CD14-positive monocyte (primary cell): ENCODE measurements at regions not wholly inside any gene's neighbourhood (a gene's known extent, or its start where the extent isn't known, plus 50 kb on each side); places are given as distances from the start of the nearest gene placed in this dataset.

Experiments
- DNase-seq, 3 donors: peaks; one replicate each; pipeline ENCODE4 v3.0.0-alpha.2; 2011 to 2022
- H2AFZ ChIP-seq: 2 replicates; pipeline ENCODE4 v1.6.0; 2012; ENCODE audit warnings: mild to moderate bottlenecking, low read depth, low read length, inconsistent platforms; ENCODE audit not compliant: insufficient read depth, poor library complexity, severe bottlenecking
- H3K27ac ChIP-seq, 2 donors: 1 replicate in 1 of 2; 2 replicates in 1 of 2; pipeline ENCODE4 v1.5.1; 2012 to 2013; ENCODE audit warnings: low read length in 2 of 2, control low read depth in 1 of 2, inconsistent platforms in 1 of 2, low read depth in 1 of 2, mild to moderate bottlenecking in 1 of 2
- H3K27me3 ChIP-seq, 2 donors: one replicate each; pipeline versions ENCODE4 v1.6.0 to v1.6.1; 2011 to 2013; ENCODE audit warnings: low read length in 2 of 2; ENCODE audit not compliant: control insufficient read depth in 2 of 2, insufficient read depth in 2 of 2
- H3K36me3 ChIP-seq, 2 donors: replicated peaks in 1 of 2; 1 replicate in 1 of 2; 2 replicates in 1 of 2; pipeline versions ENCODE4 v1.5.1 to v1.6.1; 2012 to 2013; ENCODE audit warnings: low read length in 2 of 2, control low read depth in 1 of 2, inconsistent platforms in 1 of 2, mild to moderate bottlenecking in 1 of 2; ENCODE audit not compliant: insufficient read depth in 2 of 2, control insufficient read depth in 1 of 2
- H3K4me1 ChIP-seq, 2 donors: 1 replicate in 1 of 2; 2 replicates in 1 of 2; pipeline versions ENCODE4 v1.5.1 to v1.6.1; 2012 to 2013; ENCODE audit warnings: low read length in 2 of 2, control low read depth in 1 of 2, inconsistent platforms in 1 of 2, mild to moderate bottlenecking in 1 of 2, moderate library complexity in 1 of 2; ENCODE audit not compliant: insufficient read depth in 2 of 2, control insufficient read depth in 1 of 2
- H3K4me2 ChIP-seq: replicated peaks from 2 replicates; pipeline ENCODE3; 2012; ENCODE audit warnings: low read length, moderate library complexity, mild to moderate bottlenecking; ENCODE audit not compliant: poor library complexity, severe bottlenecking; ENCODE audit errors: extremely low read depth
- H3K4me3 ChIP-seq, 3 experiments: fragments of 200-600 bp in 1 of 3; sonication (generic) in 1 of 3; replicated peaks in 1 of 3; 1 replicate in 2 of 3; 2 replicates in 1 of 3; pipeline ENCODE4 v1.5.1; 2011 to 2013; ENCODE audit warnings: low read length in 3 of 3, mild to moderate bottlenecking in 3 of 3, control low read depth in 2 of 3, low read depth in 2 of 3, inconsistent platforms in 1 of 3, moderate library complexity in 1 of 3
- H3K79me2 ChIP-seq: 2 replicates; pipeline ENCODE4 v1.6.0; 2012; ENCODE audit warnings: mild to moderate bottlenecking, control low read depth, inconsistent platforms, low read length, moderate library complexity; ENCODE audit not compliant: insufficient read depth
- H3K9ac ChIP-seq: 2 replicates; pipeline ENCODE4 v1.6.0; 2017; ENCODE audit warnings: low read length, mild to moderate bottlenecking; ENCODE audit not compliant: insufficient read depth, poor library complexity, severe bottlenecking
- H3K9me3 ChIP-seq, 2 donors: replicated peaks in 1 of 2; 1 replicate in 1 of 2; 2 replicates in 1 of 2; pipeline versions ENCODE4 v1.5.1 to v1.6.1; 2012 to 2013; ENCODE audit warnings: low read length in 2 of 2, control low read depth in 1 of 2; ENCODE audit not compliant: control insufficient read depth in 1 of 2, insufficient read depth in 1 of 2
- H4K20me1 ChIP-seq: 2 replicates; pipeline ENCODE4 v1.6.0; 2012; ENCODE audit warnings: mild to moderate bottlenecking, low read length, control low read depth, moderate library complexity; ENCODE audit not compliant: insufficient read depth
- H3K27ac Mint-ChIP-seq, 7 donors: one replicate each; pipeline ENCODE4 v1.8.0; 2020; ENCODE audit warnings: mild to moderate bottlenecking in 7 of 7, mixed read lengths in 7 of 7, moderate library complexity in 6 of 7, inconsistent platforms in 2 of 7
- H3K27me3 Mint-ChIP-seq, 3 donors: one replicate each; pipeline ENCODE4 v1.8.0; 2021 to 2022; ENCODE audit warnings: low read depth in 3 of 3, mild to moderate bottlenecking in 3 of 3, mixed read lengths in 3 of 3, moderate library complexity in 3 of 3, inconsistent platforms in 1 of 3
- H3K36me3 Mint-ChIP-seq, 2 donors: one replicate each; pipeline ENCODE4 v1.8.0; 2020; ENCODE audit warnings: mixed read lengths in 2 of 2, inconsistent platforms in 1 of 2, mild to moderate bottlenecking in 1 of 2
- H3K4me1 Mint-ChIP-seq: one replicate; pipeline ENCODE4 v1.8.0; 2020; ENCODE audit warnings: mild to moderate bottlenecking, mixed read lengths
- H3K4me3 Mint-ChIP-seq, 2 donors: one replicate each; pipeline ENCODE4 v1.8.0; 2020; ENCODE audit warnings: mild to moderate bottlenecking in 2 of 2, mixed read lengths in 2 of 2, moderate library complexity in 1 of 2
- H3K9me3 Mint-ChIP-seq, 7 donors: one replicate each; pipeline ENCODE4 v1.8.0; 2020 to 2022; ENCODE audit warnings: mixed read lengths in 7 of 7, mild to moderate bottlenecking in 6 of 7, moderate library complexity in 6 of 7, inconsistent platforms in 2 of 7
- WGBS: methylation state at CpG from one replicate; pipeline ENCODE4 v1.1.5; 2013; ENCODE audit warnings: missing lambda C conversion rate; ENCODE audit not compliant: insufficient coverage; 5-methylcytosine and 5-hydroxymethylcytosine counted together
- intact Hi-C, 2 donors: fragments of 100-400 bp; cut with micrococcal nuclease; formaldehyde crosslinking; loops; one replicate each; pipeline versions ENCODE4 v1.15.0 to v1.15.1; 2023
- TF ChIP-seq, protein P1 (sequence below): fragments of 200-600 bp; IDR thresholded peaks from one replicate; pipeline ENCODE4 v1.8.0; 2022; ENCODE audit warnings: antibody characterized with exemption, mild to moderate bottlenecking

DNA sequence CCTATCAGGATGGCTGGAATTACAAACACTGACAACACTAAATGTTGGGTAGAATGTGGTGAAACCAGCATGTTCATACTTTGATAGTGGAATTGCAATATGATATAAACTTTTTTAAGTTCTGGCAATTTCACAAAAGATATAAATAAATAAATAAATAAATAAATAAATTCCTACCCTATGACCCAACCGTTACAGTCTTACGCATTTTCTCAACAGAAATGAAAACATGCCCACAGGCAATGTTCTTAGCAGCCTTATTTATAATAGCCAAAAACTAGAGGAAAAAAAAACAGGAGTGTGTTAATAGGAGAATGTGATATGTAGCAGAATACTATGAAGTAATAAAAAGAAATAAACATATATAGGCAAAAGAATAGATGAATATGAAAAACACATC lies 318.9 kb downstream of the IPMK start:
- TF ChIP-seq, protein P1, sequence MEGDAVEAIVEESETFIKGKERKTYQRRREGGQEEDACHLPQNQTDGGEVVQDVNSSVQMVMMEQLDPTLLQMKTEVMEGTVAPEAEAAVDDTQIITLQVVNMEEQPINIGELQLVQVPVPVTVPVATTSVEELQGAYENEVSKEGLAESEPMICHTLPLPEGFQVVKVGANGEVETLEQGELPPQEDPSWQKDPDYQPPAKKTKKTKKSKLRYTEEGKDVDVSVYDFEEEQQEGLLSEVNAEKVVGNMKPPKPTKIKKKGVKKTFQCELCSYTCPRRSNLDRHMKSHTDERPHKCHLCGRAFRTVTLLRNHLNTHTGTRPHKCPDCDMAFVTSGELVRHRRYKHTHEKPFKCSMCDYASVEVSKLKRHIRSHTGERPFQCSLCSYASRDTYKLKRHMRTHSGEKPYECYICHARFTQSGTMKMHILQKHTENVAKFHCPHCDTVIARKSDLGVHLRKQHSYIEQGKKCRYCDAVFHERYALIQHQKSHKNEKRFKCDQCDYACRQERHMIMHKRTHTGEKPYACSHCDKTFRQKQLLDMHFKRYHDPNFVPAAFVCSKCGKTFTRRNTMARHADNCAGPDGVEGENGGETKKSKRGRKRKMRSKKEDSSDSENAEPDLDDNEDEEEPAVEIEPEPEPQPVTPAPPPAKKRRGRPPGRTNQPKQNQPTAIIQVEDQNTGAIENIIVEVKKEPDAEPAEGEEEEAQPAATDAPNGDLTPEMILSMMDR = no peak
- no CpG with 5 or more reads among the region's 2 CpGs for WGBS

DNA sequence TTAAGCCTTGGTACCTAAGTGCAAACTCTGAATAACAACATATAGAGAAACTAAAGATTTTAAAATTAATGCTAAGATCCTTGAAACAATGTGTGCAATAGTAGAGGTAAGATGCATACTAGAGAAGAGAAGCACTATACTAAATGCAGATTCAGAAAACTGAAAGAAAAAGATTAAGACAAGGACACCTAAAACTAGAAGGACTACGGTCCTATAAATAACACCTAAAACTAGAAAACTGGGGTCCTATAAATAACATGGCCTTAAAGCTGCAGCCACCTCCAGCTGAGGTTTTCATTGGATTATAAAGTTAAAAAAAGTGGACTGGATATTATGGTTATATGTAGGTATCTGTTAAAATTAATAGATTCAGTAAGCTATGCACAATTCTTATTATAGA lies 320.9 kb downstream of the IPMK start:
- DNase-seq = no peak
- Histone ChIP-seq H3K9ac (no peak overlapping the region), H3K36me3 (no peaks in the 10 kb centered on the region), H4K20me1 (no peaks in the 10 kb centered on the region), H3K79me2 (no peaks in the 10 kb centered on the region), H3K9me3 (no peaks in the 10 kb centered on the region), H2AFZ (no peak overlapping the region), H3K27me3 (no peaks in the 10 kb centered on the region), H3K27ac (no peak overlapping the region), H3K4me3 (no peak overlapping the region), H3K4me2 (no peak overlapping the region), H3K4me1 (no peaks in the 10 kb centered on the region)
- no CpG with 5 or more reads among the region's 1 CpG for WGBS
- no peaks in the 10 kb centered on the region for H3K9me3 Mint-ChIP-seq
- intact Hi-C loops = no loop called here
- H3K4me1 Mint-ChIP-seq = no peaks in the 10 kb centered on the region
- peaks cover 0 to 2% (median 0%) of the 10 kb centered on the region in 3 donors for H3K27me3 Mint-ChIP-seq
- no peaks in the 10 kb centered on the region for H3K36me3 Mint-ChIP-seq
- no peak overlapping the region for H3K27ac Mint-ChIP-seq
- TF ChIP-seq, protein P1 = no peak
- no peak overlapping the region for H3K4me3 Mint-ChIP-seq

More for the DNA sequence above, 318.9 kb downstream of the IPMK start:
- peaks cover 0 to 2% (median 0%) of the 10 kb centered on the region in 3 donors for H3K27me3 Mint-ChIP-seq
- Histone ChIP-seq H3K27me3 (no peaks in the 10 kb centered on the region), H3K79me2 (no peaks in the 10 kb centered on the region), H4K20me1 (no peaks in the 10 kb centered on the region), H3K4me1 (no peaks in the 10 kb centered on the region), H3K4me3 (no peak overlapping the region), H3K9ac (no peak overlapping the region), H2AFZ (no peak overlapping the region), H3K9me3 (no peaks in the 10 kb centered on the region), H3K4me2 (no peak overlapping the region), H3K27ac (no peak overlapping the region), H3K36me3 (no peaks in the 10 kb centered on the region)
- H3K36me3 Mint-ChIP-seq = no peaks in the 10 kb centered on the region
- intact Hi-C loops = no loop called here
- no peak overlapping the region for H3K27ac Mint-ChIP-seq
- no peaks in the 10 kb centered on the region for H3K4me1 Mint-ChIP-seq
- peaks cover 0 to 2% (median 0%) of the 10 kb centered on the region in 7 donors for H3K9me3 Mint-ChIP-seq
- no peak overlapping the region for H3K4me3 Mint-ChIP-seq
- DNase-seq = no peak
